B cell (primary cell): ENCODE measurements at regions not wholly inside any gene's neighbourhood (a gene's known extent, or its start where the extent isn't known, plus 50 kb on each side); places are given as distances from the start of the nearest gene placed in this dataset.

Experiments
- ATAC-seq: fragments of 200-7000 bp; cut with Tn5 transposase; one replicate; pipeline ENCODE4 v1.10.0; 2021; ENCODE audit warnings: low read depth, mild to moderate bottlenecking, moderate number of reproducible peaks, moderate library complexity
- CTCF ChIA-PET: fragments of 350-600 bp; sonication (Branson Sonifier 250); formaldehyde crosslinking; loops from one replicate; lab custom pipeline; 2021; ENCODE audit warnings: antibody characterized with exemption, inconsistent platforms; lab: Charles Lee
- POLR2A ChIA-PET: fragments of 350-600 bp; sonication (Branson Sonifier 250); formaldehyde crosslinking; loops from one replicate; lab custom pipeline; 2021; ENCODE audit warnings: antibody characterized with exemption; lab: Charles Lee
- DNase-seq: peaks from one replicate; pipeline ENCODE4 v3.0.0; 2013
- H2AFZ ChIP-seq: 2 replicates; pipeline ENCODE4 v1.6.1; 2012; ENCODE audit warnings: mild to moderate bottlenecking, low read depth, low read length; ENCODE audit not compliant: insufficient read depth, poor library complexity, severe bottlenecking
- H3K27ac ChIP-seq, 2 donors: 1 replicate in 1 of 2; 2 replicates in 1 of 2; pipeline ENCODE4 v1.5.1; 2012 to 2013; ENCODE audit warnings: low read length in 2 of 2, mild to moderate bottlenecking in 2 of 2, moderate library complexity in 1 of 2
- H3K27me3 ChIP-seq, 4 experiments: fragments of 200-600 bp in 1 of 4; sonication (generic) in 1 of 4; replicated peaks in 1 of 4; 1 replicate in 2 of 4; 2 replicates in 2 of 4; pipeline versions ENCODE4 v1.6.1 to v1.7.0; 2013 to 2016; ENCODE audit warnings: low read length in 3 of 4, mild to moderate bottlenecking in 2 of 4, mixed read lengths in 1 of 4, moderate library complexity in 1 of 4; ENCODE audit not compliant: insufficient read depth in 4 of 4, control insufficient read depth in 3 of 4; ENCODE audit errors: control extremely low read depth in 1 of 4
- H3K36me3 ChIP-seq, 2 experiments: replicated peaks in 1 of 2; 1 replicate in 1 of 2; 2 replicates in 1 of 2; pipeline versions ENCODE4 v1.6.1 to v1.7.1; 2013; ENCODE audit warnings: low read length in 1 of 2; ENCODE audit not compliant: insufficient read depth in 2 of 2, control insufficient read depth in 1 of 2; ENCODE audit errors: control extremely low read depth in 1 of 2, extremely low read depth in 1 of 2
- H3K4me1 ChIP-seq, 2 donors: fragments of 200-600 bp in 1 of 2; sonication (generic) in 1 of 2; 1 replicate in 1 of 2; 2 replicates in 1 of 2; pipeline versions ENCODE4 v1.5.1 to v1.6.1; 2013 to 2017; ENCODE audit warnings: low read length in 2 of 2; ENCODE audit not compliant: control insufficient read depth in 2 of 2, insufficient read depth in 2 of 2
- H3K4me2 ChIP-seq: replicated peaks from 2 replicates; pipeline ENCODE3; 2012; ENCODE audit warnings: mild to moderate bottlenecking, low read depth, low read length; ENCODE audit not compliant: poor library complexity, severe bottlenecking
- H3K4me3 ChIP-seq, 5 experiments: fragments of 200-600 bp in 1 of 5; sonication (generic) in 1 of 5; 1 replicate in 3 of 5; 2 replicates in 2 of 5; pipeline versions ENCODE4 v1.5.1 to v1.7.0; 2011 to 2016; ENCODE audit warnings: low read length in 4 of 5, mild to moderate bottlenecking in 4 of 5, low read depth in 2 of 5, control low read depth in 1 of 5, moderate library complexity in 1 of 5; ENCODE audit not compliant: insufficient read depth in 1 of 5; ENCODE audit errors: control extremely low read depth in 1 of 5, extremely low read depth in 1 of 5
- H3K79me2 ChIP-seq: fragments of 200-600 bp; sonication (generic); one replicate; pipeline ENCODE4 v1.6.0; 2016; ENCODE audit warnings: low read length; ENCODE audit not compliant: control insufficient read depth, insufficient read depth
- H3K9ac ChIP-seq: fragments of 200-600 bp; sonication (generic); 2 replicates; pipeline ENCODE4 v1.6.1; 2017; ENCODE audit warnings: mild to moderate bottlenecking, low read length, moderate library complexity
- H3K9me3 ChIP-seq, 3 donors: one replicate each; pipeline versions ENCODE4 v1.6.1 to v1.7.1; 2013; ENCODE audit warnings: low read length in 2 of 3; ENCODE audit not compliant: control insufficient read depth in 2 of 3, insufficient read depth in 1 of 3; ENCODE audit errors: control extremely low read depth in 1 of 3
- H4K20me1 ChIP-seq: 2 replicates; pipeline ENCODE4 v1.6.0; 2012; ENCODE audit warnings: mild to moderate bottlenecking, low read length; ENCODE audit not compliant: insufficient read depth, control insufficient read depth, poor library complexity, severe bottlenecking
- H3K27ac Mint-ChIP-seq: one replicate; pipeline ENCODE4 v1.8.0; 2021; ENCODE audit warnings: mixed read lengths
- H3K27me3 Mint-ChIP-seq: one replicate; pipeline ENCODE4 v1.8.0; 2021; ENCODE audit warnings: mixed read lengths
- H3K4me1 Mint-ChIP-seq: one replicate; pipeline ENCODE4 v1.8.0; 2021; ENCODE audit warnings: mixed read lengths
- H3K4me3 Mint-ChIP-seq: one replicate; pipeline ENCODE4 v1.8.0; 2021; ENCODE audit warnings: mixed read lengths
- H3K9me3 Mint-ChIP-seq: one replicate; pipeline ENCODE4 v1.8.0; 2022; ENCODE audit warnings: mixed read lengths; ENCODE audit not compliant: insufficient read depth
- CTCF ChIP-seq: fragments of 200-600 bp; IDR thresholded peaks from one replicate; pipeline ENCODE4 v1.8.0; 2022; ENCODE audit warnings: antibody characterized with exemption, mild to moderate bottlenecking
- EZH2 ChIP-seq: IDR thresholded peaks from 2 replicates; pipeline ENCODE4 v1.6.1; 2012; ENCODE audit warnings: borderline replicate concordance, low read depth, mild to moderate bottlenecking, moderate library complexity, low read length; ENCODE audit not compliant: insufficient read depth, poor library complexity, severe bottlenecking
- WGBS: methylation state at CpG from one replicate; pipeline ENCODE4 v1.1.5; 2013; ENCODE audit warnings: missing lambda C conversion rate; ENCODE audit not compliant: insufficient coverage; 5-methylcytosine and 5-hydroxymethylcytosine counted together
- intact Hi-C: fragments of 100-400 bp; cut with micrococcal nuclease; formaldehyde crosslinking; loops from one replicate; pipeline ENCODE4 v1.10.0; 2022

GRCh38 chr3:161694682-161695564 lies 198.3 kb downstream of the OTOL1 start:
- Mint-ChIP-seq H3K27me3 (no peaks in the 10 kb centered on the region), H3K27ac (no peak overlapping the region), H3K4me3 (no peak overlapping the region), H3K9me3 (peaks cover 3% of the 10 kb centered on the region), H3K4me1 (no peaks in the 10 kb centered on the region)
- H4K20me1 ChIP-seq: no peaks in the 10 kb centered on the region
- no peak overlapping the region for H3K9ac ChIP-seq
- DNase-seq (no peak), ATAC-seq (no peak)
- intact Hi-C loops: no loop called here
- ChIA-PET CTCF (no interaction called here), POLR2A (no interaction called here)
- TF ChIP-seq CTCF (no peak), EZH2 (no peak)
- H3K27me3 ChIP-seq: no peaks in the 10 kb centered on the region
- no peaks in the 10 kb centered on the region for H3K9me3 ChIP-seq
- no peak overlapping the region for H2AFZ ChIP-seq
- no peaks in the 10 kb centered on the region for H3K79me2 ChIP-seq
- no peak overlapping the region for H3K4me2 ChIP-seq
- WGBS: no CpG with 5 or more reads among the region's 5 CpGs
- no peaks in the 10 kb centered on the region for H3K4me1 ChIP-seq
- H3K4me3 ChIP-seq: no peak overlapping the region
- no peaks in the 10 kb centered on the region for H3K36me3 ChIP-seq
- no peak overlapping the region for H3K27ac ChIP-seq

- no peak overlapping the region for H3K4me3 Mint-ChIP-seq
These were observed 199.2 kb downstream of the OTOL1 start for GRCh38 chr3:161695811-161696210.

More at GRCh38 chr3:161695811-161696210, 199.2 kb downstream of the OTOL1 start:
- WGBS: no CpG with 5 or more reads among the region's 1 CpG
- ChIA-PET CTCF (no interaction called here), POLR2A (no interaction called here)
- Mint-ChIP-seq H3K27me3 (no peaks in the 10 kb centered on the region), H3K27ac (no peak overlapping the region), H3K9me3 (peaks cover 3% of the 10 kb centered on the region), H3K4me1 (no peaks in the 10 kb centered on the region)
- intact Hi-C loops: no loop called here
- H3K9me3 ChIP-seq: no peaks in the 10 kb centered on the region
- ATAC-seq (no peak), DNase-seq (no peak)
- no peak overlapping the region for H3K9ac ChIP-seq
- H3K4me1 ChIP-seq: no peaks in the 10 kb centered on the region
- no peak overlapping the region for H3K4me3 ChIP-seq
- no peak overlapping the region for H3K27ac ChIP-seq
- H3K79me2 ChIP-seq: no peaks in the 10 kb centered on the region
- TF ChIP-seq CTCF (no peak), EZH2 (no peak)
- no peaks in the 10 kb centered on the region for H4K20me1 ChIP-seq
- H3K27me3 ChIP-seq: no peaks in the 10 kb centered on the region
- no peaks in the 10 kb centered on the region for H3K36me3 ChIP-seq
- no peak overlapping the region for H3K4me2 ChIP-seq
- no peak overlapping the region for H2AFZ ChIP-seq
